Lower leg skin (tissue), 3 donors: ENCODE measurements at regions not wholly inside any gene's neighbourhood (a gene's known extent, or its start where the extent isn't known, plus 50 kb on each side); places are given as distances from the start of the nearest gene placed in this dataset.

Source experiments
- POLR2A ChIP-seq, 2 donors: fragments of 450-650 bp; IDR thresholded peaks; one replicate each; pipeline ENCODE4 v1.6.1; 2016 to 2017; ENCODE audit warnings: antibody characterized with exemption in 2 of 2, mild to moderate bottlenecking in 1 of 2, moderate library complexity in 1 of 2
- TF ChIP-seq, protein P1 (sequence below), 3 donors: fragments of 450-650 bp; IDR thresholded peaks; one replicate each; pipeline ENCODE4 v1.5.1; 2016; ENCODE audit warnings: antibody characterized with exemption in 3 of 3, mild to moderate bottlenecking in 3 of 3, moderate library complexity in 2 of 3

DNA sequence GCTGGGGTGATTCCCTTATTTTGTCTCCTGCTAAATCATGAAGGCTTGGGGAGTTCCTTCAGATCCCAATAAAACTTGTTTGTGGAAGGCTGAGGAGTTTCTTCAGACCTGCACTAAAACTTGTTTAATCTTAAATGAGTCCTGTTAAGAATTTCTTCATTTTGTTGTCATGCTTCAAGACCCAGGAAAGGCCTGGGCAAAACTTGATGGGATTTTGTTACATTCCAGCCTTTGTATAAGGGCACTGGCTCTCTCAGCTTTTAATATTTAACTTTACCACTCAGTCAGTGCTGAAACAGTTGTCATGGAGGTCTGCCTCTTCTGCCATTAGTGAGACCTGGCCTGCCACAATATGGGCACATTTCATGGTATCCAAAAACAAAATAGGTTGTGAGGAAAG is 699.0 kb downstream of the ETS1 start:
- TF ChIP-seq, protein P1, sequence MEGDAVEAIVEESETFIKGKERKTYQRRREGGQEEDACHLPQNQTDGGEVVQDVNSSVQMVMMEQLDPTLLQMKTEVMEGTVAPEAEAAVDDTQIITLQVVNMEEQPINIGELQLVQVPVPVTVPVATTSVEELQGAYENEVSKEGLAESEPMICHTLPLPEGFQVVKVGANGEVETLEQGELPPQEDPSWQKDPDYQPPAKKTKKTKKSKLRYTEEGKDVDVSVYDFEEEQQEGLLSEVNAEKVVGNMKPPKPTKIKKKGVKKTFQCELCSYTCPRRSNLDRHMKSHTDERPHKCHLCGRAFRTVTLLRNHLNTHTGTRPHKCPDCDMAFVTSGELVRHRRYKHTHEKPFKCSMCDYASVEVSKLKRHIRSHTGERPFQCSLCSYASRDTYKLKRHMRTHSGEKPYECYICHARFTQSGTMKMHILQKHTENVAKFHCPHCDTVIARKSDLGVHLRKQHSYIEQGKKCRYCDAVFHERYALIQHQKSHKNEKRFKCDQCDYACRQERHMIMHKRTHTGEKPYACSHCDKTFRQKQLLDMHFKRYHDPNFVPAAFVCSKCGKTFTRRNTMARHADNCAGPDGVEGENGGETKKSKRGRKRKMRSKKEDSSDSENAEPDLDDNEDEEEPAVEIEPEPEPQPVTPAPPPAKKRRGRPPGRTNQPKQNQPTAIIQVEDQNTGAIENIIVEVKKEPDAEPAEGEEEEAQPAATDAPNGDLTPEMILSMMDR (IDR thresholded peaks at IDR 0.05) = no peak
- TF ChIP-seq POLR2A (IDR thresholded peaks at IDR 0.05) = no peak
